RWPE2 (cell line): ENCODE measurements at regions not wholly inside any gene's neighbourhood (a gene's known extent, or its start where the extent isn't known, plus 50 kb on each side); places are given as distances from the start of the nearest gene placed in this dataset.

Experiments used
- ATAC-seq: fragments of 200-7000 bp; cut with Tn5 transposase; 3 replicates; pipeline ENCODE4 v1.9.1; 2021; ENCODE audit warnings: low read depth
- DNase-seq: peaks from one replicate; pipeline ENCODE4 v3.0.0-alpha.2; 2020; ENCODE audit warnings: low spot score
- H3K27ac ChIP-seq: fragments of 450-650 bp; 2 replicates; pipeline ENCODE4 v1.5.1; 2017; ENCODE audit warnings: mild to moderate bottlenecking; ENCODE audit not compliant: poor library complexity, severe bottlenecking
- H3K27me3 ChIP-seq: fragments of 250-450 bp; sonication (Bioruptor Pico); 2 replicates; pipeline ENCODE4 v1.5.1; 2021; ENCODE audit warnings: mild to moderate bottlenecking, moderate library complexity; ENCODE audit not compliant: insufficient read depth, poor library complexity, severe bottlenecking
- H3K36me3 ChIP-seq: fragments of 250-450 bp; sonication (Bioruptor Pico); 2 replicates; pipeline ENCODE4 v1.5.1; 2020; ENCODE audit warnings: low read depth, mild to moderate bottlenecking, moderate library complexity
- H3K4me1 ChIP-seq: fragments of 250-450 bp; sonication (Bioruptor Pico); 2 replicates; pipeline ENCODE4 v1.5.1; 2021; ENCODE audit warnings: mild to moderate bottlenecking, moderate library complexity; ENCODE audit not compliant: insufficient read depth, poor library complexity, severe bottlenecking
- H3K4me3 ChIP-seq: fragments of 250-450 bp; sonication (Bioruptor Pico); 2 replicates; pipeline ENCODE4 v1.5.1; 2021; ENCODE audit warnings: mild to moderate bottlenecking, moderate library complexity; ENCODE audit not compliant: severe bottlenecking
- H3K9me3 ChIP-seq: fragments of 250-450 bp; sonication (Bioruptor Pico); 2 replicates; pipeline ENCODE4 v1.5.1; 2021; ENCODE audit warnings: mild to moderate bottlenecking, moderate library complexity; ENCODE audit not compliant: severe bottlenecking
- CTCF ChIP-seq: fragments of 450-650 bp; IDR thresholded peaks from one replicate; pipeline ENCODE4 v1.5.1; 2017; ENCODE audit warnings: mild to moderate bottlenecking, moderate library complexity; ENCODE audit not compliant: poor library complexity, severe bottlenecking

GRCh38 chr1:168789501-168789900 is 60.5 kb upstream of the DPT start:
- ATAC-seq: no peak
- peak; percentile 29 for TF ChIP-seq CTCF
- no peak overlapping the region for H3K27ac ChIP-seq

GRCh38 chr1:168792142-168792541 is 63.1 kb upstream of the DPT start:
- ATAC-seq (no peak), DNase-seq (no peak)
- Histone ChIP-seq H3K9me3 (no peaks in the 10 kb centered on the region), H3K36me3 (no peaks in the 10 kb centered on the region), H3K27me3 (no peaks in the 10 kb centered on the region), H3K4me1 (no peaks in the 10 kb centered on the region), H3K4me3 (no peak overlapping the region), H3K27ac (no peak overlapping the region)
- no peak for TF ChIP-seq CTCF

More at GRCh38 chr1:168789501-168789900, 60.5 kb upstream of the DPT start:
- no peaks in the 10 kb centered on the region for H3K4me1 ChIP-seq
- H3K27me3 ChIP-seq: no peaks in the 10 kb centered on the region
- H3K9me3 ChIP-seq: no peaks in the 10 kb centered on the region
- no peak for DNase-seq
- no peaks in the 10 kb centered on the region for H3K36me3 ChIP-seq
- no peak overlapping the region for H3K4me3 ChIP-seq

- no peak for DNase-seq
- no peaks in the 10 kb centered on the region for H3K4me1 ChIP-seq
- no peak for ATAC-seq
- H3K4me3 ChIP-seq: no peak overlapping the region
- no peak overlapping the region for H3K27ac ChIP-seq
- H3K27me3 ChIP-seq: no peaks in the 10 kb centered on the region
- no peaks in the 10 kb centered on the region for H3K36me3 ChIP-seq
- H3K9me3 ChIP-seq: no peaks in the 10 kb centered on the region
- no peak for TF ChIP-seq CTCF
These were observed 63.7 kb upstream of the DPT start for GRCh38 chr1:168792592-168793125.

GRCh38 chr1:168794057-168794456 is 65.1 kb upstream of the DPT start:
- Histone ChIP-seq H3K9me3 (no peaks in the 10 kb centered on the region), H3K27me3 (no peaks in the 10 kb centered on the region), H3K36me3 (no peaks in the 10 kb centered on the region), H3K27ac (no peak overlapping the region), H3K4me3 (no peak overlapping the region), H3K4me1 (no peaks in the 10 kb centered on the region)
- no peak for TF ChIP-seq CTCF
- DNase-seq: no peak
- no peak for ATAC-seq

- Histone ChIP-seq H3K27ac (no peak overlapping the region), H3K36me3 (no peaks in the 10 kb centered on the region), H3K9me3 (no peaks in the 10 kb centered on the region), H3K4me1 (no peaks in the 10 kb centered on the region), H3K4me3 (no peak overlapping the region), H3K27me3 (no peaks in the 10 kb centered on the region)
- no peak for DNase-seq
- no peak for ATAC-seq
- no peak for TF ChIP-seq CTCF
These were observed 66.7 kb upstream of the DPT start for GRCh38 chr1:168795681-168796080.
